ENCODE measurements at regions not wholly inside any gene's neighbourhood (a gene's known extent, or its start where the extent isn't known, plus 50 kb on each side); places are given as distances from the start of the nearest gene placed in this dataset.

GRCh38 chr13:110826101-110826500 lies 88.8 kb downstream of the ANKRD10 start:
- no peak for TF ChIP-seq LCOR (CRISPR knock-in tag; IDR thresholded peaks at IDR 0.05)
- TF ChIP-seq SREBF1 (IDR thresholded peaks at IDR 0.05; ENCODE audit: borderline replicate concordance, low read depth, low read length): no peak
- no peak for TF ChIP-seq PBX2 (CRISPR knock-in tag; IDR thresholded peaks at IDR 0.05; ENCODE audit: low read depth)
- no peak for TF ChIP-seq PBX2 (tag; conservative IDR thresholded peaks at IDR 0.05; ENCODE audit: low read depth)
- no peak for TF ChIP-seq CSDE1 (IDR thresholded peaks at IDR 0.05)
- TF ChIP-seq NFATC3 (IDR thresholded peaks at IDR 0.05): no peak
- H3K9ac ChIP-seq (ENCODE audit: insufficient read depth in 1 of 2, low read depth in 2 of 2, low read length in 2 of 2): no peak overlapping the region
- no peaks in the 10 kb centered on the region for H3K79me2 ChIP-seq (ENCODE audit: control insufficient read depth, insufficient read depth, low read length)
- H3K4me1 ChIP-seq (replicated peaks in 1 of 2; ENCODE audit: control insufficient read depth in 2 of 2, insufficient read depth in 2 of 2, low read length in 2 of 2): no peaks in the 10 kb centered on the region; a peak in 1 of 5 replicates
- POLR2A ChIA-PET: interaction anchor here (0.6 kb wide), 1 partner anchor 211 kb away, joined by 3 read pairs; no protein-coding TSS in a partner anchor
- no peak overlapping the region for H3K4me2 ChIP-seq (ENCODE audit: insufficient read depth, low read length)
- in situ Hi-C loops (cut with MboI): loop anchor here (10.0 kb wide), 1 partner anchor 231 kb away; no protein-coding TSS in a partner anchor
- H3K9me1 ChIP-seq (ENCODE audit: control insufficient read depth, insufficient read depth, low read length): no peaks in the 10 kb centered on the region
- DNase-seq (ENCODE audit: extremely low read depth in 1 of 4, low spot score in 3 of 4): no peak
- BruUV-seq (replicated peaks): no TSS peak
- no peak overlapping the region for H3K4me3 ChIP-seq
- H3K36me3 ChIP-seq (ENCODE audit: control insufficient read depth, insufficient read depth, low read length): no peaks in the 10 kb centered on the region
- CTCF ChIA-PET (ENCODE audit: low intra/inter-chr PET ratio): no interaction called here
- no peaks in the 10 kb centered on the region; the same call in 1 of the 2 replicates for H3K9me3 ChIP-seq (replicated peaks; ENCODE audit: control insufficient read depth, insufficient read depth, low read depth, low read length)
- H3K27me3 ChIP-seq (ENCODE audit: control insufficient read depth in 2 of 2, insufficient read depth in 2 of 2, low read length in 2 of 2): peaks cover 3 to 9% of the 10 kb centered on the region in 2 experiments; a peak in 4 of 5 replicates
- ATAC-seq: no peak
- H3K27ac ChIP-seq (ENCODE audit: extremely low read depth, low read depth, low read length): no peak overlapping the region
- H4K20me1 ChIP-seq (replicated peaks; ENCODE audit: control insufficient read depth, insufficient read depth, low read length): no peaks in the 10 kb centered on the region
- no peak for FAIRE-seq
- WGBS (ENCODE audit: insufficient coverage, low coverage, missing lambda C conversion rate): 10% methylated on average over 5 of the region's 5 CpGs
- intact Hi-C loops (cut with micrococcal nuclease): no loop called here
- H2AFZ ChIP-seq (ENCODE audit: low read depth, low read length): no peak overlapping the region
